Activated gamma-delta T cell treated with Interleukin-2 at 50 U/mL for 16 hours (primary cell): ENCODE measurements at regions not wholly inside any gene's neighbourhood (a gene's known extent, or its start where the extent isn't known, plus 50 kb on each side); places are given as distances from the start of the nearest gene placed in this dataset.

Experiments used
- DNase-seq: peaks from one replicate; pipeline ENCODE4 v3.0.0-alpha.2; 2020

DNA sequence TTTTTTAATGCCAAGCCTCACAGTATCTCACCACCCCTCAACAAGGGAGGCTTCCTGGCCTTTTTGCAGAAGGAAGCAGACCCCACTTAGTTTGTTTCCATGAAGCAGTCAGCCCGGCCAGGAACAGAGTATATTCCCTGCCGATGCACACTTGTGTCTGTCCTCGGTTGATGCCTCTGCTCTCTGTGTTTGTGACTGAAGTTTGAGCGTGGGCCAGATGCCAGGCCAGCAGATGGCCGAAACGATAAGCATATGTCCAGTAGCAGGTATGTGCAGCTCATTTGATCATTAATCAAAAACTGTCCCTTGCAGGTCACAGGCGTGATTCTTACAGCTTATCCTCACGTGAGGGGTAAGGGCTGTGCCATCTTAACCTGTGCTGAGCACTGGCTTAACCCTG, 144.0 kb downstream of the IRS2 start:
- no peak for DNase-seq

DNA sequence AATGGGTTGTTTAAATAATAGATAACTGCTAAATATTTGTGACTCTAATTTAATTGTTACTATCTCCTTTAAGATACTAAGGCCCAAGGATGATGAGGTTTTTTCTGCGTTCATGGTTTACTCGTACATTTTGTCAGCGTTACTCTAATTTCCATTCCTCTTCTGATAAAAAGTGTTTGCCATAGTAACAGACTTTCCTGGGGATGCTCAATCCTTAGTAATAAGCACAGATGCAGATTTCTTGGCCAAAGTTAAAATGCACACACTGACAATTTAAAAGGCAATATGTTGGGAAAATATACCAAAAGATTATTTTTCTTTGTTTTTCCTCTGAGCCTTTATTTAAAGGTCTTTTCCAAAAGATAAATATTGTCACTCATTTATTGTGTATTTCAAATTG, 149.6 kb downstream of the IRS2 start:
- no peak for DNase-seq

DNA sequence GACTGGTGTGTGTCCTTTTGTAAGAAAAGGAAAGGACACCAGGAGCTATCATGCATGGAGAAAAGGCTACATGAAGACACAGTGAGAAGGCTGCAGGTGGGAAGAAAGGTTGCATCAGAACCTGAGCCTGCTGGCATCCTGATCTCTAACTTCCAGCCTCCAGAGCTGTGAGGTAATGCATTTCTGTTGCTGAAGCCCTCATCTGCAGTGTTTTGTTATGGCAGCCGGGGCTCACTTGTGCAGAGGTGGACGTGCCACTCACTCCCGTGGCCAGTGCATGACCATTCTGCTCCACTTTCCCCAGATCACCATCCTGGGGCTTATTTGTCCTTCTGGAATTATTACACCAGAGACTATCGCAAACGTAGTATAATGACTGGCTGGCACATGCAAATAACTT, 155.3 kb downstream of the IRS2 start:
- no peak for DNase-seq

DNA sequence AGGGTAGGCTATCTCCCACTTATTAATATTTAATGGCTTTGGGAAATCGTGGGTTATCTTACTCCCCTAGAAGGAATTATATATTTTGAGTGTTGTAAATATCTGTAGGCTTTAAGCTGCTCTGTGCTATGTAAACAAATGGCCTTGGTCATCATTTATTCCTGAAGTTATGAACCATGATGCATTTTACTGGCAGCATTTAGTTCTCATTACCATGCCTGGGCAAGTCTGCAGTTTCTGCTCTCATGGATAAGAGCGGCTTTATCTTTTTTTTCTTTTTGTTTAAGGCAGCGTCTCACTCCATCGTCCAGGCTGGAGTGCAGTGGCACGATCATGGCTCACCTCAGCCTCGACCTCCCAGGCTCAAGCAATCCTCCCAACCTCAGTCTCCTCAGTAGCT, 156.1 kb downstream of the IRS2 start:
- no peak for DNase-seq

DNA sequence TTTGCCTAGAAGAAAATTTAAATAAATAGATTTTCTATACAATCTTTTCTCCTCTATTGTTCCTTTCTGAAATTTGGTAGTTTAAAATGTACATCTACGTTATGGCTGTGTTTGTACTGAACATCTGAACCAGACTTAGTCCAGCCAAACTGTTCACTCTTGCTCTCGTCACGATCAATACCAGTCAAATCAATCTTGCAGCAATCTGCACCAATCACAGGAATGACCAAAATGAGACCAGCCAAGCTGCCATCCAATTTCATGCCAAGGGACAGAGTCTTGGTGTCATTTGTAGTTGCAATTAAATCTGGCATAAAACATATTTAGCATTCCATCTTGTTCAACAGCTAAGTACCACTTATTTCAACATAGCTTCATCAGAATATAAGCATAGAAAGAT, 156.6 kb downstream of the IRS2 start:
- no peak for DNase-seq

DNA sequence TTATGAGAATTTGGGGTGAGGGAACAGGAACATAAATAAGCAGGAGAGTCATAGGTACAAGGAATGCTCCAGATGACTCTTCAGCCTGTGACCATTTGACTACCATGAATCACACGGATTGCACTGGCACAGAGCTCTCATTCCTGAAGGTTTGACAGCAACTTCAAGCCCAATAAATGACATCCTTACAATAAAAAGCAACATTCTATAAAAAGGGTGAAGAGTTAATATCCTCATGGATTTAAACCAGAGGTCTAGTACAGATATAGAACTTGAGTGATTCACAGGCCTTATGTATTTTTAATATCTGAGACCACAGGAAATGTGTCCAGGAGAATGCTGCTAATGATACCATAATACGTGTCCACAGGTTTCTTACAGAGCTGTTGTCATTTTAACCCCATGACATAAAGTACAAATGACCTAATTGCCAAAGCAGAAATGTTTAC, 158.1 kb downstream of the IRS2 start:
- no peak for DNase-seq

DNA sequence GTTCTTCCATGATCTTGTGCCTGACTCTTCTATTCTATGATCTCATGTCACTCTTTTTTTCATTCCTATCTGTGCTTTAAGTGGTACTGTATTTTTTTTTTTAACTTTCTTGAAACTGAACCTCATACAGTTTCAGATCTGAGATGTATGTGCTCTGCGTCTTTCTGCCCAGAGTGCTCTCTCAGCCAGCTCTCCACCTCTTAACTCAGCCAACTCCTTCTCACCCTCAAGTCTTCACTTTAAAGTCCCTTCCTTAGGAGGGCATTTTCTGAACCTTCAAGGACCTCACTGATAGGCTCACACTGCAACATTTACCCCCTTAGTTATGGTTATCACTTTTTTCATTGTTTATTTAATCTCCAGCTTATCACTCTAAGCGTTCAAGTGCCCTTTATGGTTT, 158.7 kb downstream of the IRS2 start:
- DNase-seq: no peak

DNA sequence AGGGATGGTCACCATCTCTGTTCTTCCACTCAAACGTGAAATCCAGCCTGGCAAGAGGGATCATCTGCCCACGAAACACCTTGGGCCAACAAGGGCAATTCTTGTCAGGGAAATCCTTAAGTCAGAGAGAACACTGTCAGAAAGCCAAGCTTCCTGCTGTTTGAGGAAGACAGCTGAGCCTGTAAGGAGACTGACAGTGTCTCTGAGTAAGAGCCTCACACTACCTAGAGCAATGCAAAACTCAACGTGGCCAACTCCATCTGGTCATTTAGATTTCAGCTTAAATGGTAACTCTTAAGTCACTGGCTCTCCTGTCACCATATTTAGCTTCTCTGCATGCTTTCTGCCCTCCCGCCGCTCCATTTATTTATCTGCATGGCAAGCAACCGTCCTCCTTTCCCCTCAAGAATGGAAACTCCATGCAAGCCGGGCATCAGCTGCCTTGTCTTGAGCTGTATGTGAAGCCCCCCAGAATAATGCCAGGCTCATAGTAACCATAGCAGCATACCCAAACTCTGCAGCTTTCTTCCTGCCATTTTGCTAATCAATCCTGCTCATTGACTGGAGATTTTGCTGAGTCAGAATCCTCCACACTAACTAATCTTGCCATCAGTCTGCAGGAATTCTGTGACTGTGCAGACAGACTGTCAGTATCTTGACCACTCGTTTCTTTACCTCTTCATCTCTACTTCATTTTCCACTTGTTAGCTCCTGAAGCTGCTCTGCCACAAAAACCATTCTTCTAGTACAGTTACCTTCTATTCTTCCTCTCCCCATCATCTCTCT, 159.8 kb downstream of the IRS2 start:
- DNase-seq: no peak

DNA sequence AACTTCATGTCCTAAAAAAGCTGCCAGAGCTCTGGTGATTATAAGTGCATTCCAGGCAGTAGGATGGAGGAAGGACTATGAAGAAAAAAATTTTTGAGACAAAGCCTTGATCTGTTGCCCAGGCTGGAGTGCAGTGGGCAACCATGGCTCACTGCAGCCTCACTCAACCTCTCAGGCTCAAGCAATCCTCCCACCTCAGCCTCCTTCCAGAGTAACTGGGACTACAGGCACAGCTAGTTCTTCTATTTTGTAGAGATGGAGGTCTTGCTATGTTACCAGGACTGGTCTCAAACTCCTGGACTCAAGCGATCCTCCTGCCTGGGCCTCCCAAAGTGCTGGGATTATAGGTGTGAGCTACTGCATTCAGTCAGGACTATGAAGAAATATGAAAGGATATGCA, 161.2 kb downstream of the IRS2 start:
- no peak for DNase-seq

DNA sequence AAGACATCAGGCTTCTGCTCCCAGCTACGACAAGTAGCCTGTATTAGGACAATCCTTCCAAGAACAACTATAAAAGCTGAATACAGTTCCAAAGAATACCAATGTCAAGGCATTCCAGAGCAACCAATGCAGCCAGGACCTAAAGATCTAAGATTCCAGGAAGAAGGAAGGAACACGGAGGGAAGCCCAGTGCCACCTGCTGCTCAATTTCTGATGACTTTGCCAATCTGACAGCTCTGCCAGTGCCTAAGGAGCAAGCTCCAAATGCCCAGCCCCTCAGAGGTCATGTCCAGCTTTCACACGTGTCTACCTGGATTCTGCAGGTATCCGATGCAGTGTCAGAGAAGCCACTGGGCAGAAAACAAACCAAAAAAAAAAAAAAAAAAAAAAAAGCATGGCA, 164.4 kb downstream of the IRS2 start:
- DNase-seq: no peak

DNA sequence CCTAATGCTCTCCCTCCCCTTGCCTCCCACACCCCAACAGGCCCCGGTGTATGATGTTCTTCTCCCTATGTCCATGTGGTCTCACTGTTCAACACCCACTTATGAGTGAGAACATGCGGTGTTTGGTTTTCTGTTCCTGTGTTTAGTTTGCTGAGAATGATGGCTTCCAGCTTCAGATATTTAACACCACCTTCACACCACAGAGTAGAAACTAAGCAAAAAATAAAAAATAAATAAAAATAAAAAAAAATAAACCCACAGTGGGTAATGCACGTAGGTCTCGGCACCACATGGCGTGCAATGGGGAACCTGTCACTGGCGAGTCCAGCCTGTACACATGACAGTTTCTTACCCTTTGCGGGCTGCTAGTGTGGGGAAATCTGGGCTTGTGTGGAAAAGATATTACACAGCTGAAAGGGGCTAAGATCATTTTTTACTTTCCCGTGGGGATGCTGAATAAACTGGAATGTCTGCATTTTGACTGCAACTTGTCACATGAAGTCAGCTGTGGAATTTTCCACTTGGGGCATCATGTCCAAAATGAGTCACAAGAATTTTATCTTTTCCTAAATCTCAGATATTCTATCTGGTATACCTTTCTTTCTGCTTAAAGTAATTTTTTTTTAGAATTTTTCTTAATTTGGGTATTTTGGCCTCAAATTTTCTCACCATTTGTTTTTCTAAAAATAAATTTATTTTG, 170.5 kb downstream of the IRS2 start:
- no peak for DNase-seq

DNA sequence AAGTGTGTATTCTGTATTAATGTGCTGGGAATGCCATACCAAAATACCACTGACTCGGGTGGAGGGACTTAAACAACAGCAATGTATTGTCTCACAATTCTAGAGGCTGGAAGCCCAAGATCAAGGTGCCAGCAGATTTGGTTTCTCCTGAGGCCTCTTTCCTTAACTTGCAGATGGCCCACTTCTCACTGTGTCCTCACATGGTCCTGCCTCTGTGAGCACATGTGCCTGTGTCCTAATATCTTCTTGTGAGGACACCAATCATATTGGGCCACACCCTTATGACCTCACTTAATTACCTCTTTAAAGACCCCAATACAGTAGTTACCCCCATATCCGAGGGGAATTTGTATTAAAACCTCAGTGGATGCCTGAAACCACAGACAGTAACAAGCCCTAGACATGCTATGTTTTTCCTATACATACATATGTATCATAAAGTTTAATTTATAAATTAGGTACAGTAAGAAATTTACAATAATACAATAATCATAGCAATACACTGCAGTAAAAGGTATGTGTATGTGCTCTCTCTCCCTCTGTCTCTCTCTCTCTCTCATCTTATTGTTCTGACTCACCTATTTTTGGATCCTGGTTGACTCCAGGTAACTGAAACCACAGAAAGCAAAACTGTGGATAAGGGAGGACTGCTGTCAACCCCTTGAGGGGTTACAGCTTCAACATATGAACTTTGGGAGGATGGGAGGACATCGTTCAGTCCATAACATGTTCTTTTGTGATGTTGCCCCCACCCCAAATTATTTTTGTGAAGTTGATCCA, 174.3 kb downstream of the IRS2 start:
- no peak for DNase-seq

DNA sequence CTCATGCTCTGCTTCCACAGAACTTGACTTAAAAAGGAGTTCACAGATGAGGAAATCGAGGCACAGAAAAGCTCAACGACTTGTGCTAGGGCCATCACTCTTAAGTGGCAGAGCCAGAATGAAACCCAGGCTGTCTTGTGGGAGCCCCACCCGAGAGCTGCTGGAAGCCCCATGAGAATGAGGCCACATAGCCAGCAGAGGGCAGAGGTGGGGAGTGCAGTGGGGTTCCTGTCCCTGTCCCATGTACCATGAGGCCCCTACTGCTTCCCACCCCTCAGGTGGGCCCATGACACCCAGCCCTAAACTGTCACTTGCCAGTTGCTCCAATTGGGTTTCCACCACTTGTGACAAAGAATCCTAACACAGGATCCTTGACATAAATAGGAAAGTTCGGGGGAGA, 175.9 kb downstream of the IRS2 start:
- DNase-seq: peak; percentile 31

DNA sequence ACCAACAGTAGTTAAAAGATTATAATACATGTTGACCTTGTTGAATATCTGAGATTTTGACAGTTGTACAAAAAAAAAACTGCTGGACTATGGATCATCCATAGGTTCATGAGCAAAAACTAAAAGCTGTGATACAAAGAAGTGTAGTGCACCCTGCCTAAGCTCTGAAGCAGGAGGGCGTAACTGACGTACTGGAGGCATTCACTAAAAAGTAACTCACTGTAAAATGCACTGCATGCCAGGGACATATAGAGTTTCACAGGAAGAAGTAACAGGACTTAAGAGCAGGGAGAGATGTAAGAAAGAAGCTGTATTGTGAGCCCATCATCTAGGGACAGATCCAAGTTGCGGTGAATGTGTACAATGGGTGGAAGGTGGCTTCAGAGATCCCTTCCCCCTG, 177.9 kb downstream of the IRS2 start:
- no peak for DNase-seq

DNA sequence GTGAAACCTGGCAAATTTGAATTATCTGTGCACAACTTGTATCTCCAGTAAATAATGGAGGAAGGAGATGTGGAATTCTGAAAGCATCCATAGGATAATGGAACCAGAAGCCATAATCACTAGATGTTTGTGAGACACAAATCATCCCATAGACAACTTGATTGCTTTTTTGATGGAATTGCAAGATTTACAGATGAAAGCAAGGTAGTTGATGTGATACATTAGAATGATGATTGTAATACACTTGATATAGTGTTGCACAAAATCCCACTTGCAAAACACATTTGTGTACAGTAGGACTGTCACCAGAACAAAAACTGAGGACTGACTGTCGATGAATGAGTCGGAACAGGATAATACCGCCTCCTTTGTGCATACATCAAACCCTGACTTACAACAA, 178.3 kb downstream of the IRS2 start:
- DNase-seq: no peak

DNA sequence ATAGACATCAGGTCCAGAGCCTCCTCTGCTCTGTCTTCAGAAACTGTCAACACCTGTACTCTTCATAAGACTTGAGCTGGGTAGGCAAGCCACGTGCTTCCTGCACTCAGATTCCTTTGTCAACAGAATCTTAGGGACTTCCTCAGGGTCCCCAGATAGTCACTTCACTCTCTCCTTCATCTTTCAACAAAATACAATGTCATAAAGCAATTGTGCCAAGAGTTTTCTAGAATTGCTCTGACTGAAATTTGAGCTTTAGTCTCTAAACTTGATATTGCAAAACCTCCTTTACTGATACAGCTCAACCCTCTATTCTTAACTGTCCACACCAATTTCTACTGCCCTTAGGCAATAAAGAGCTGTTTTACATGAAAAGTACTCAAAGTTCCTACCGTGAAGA, 179.9 kb downstream of the IRS2 start:
- DNase-seq: no peak

DNA sequence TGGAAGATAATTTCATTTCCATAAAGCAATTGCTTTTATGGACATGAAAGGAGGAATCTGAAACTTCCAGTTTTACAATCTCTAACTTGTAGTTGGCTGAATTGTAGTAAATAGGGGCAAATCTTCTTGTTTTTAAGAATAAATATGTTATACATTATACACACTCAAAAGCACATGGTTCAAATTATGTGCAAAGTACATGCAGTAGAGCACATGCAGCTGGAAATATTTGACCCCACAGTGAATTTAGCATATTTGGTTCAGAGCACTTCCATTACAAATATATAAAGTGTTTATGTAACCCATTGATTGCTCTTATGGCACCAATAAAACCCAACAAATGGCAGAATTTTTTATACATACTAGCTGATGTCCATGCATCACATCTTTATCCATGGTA, 180.5 kb downstream of the IRS2 start:
- DNase-seq: no peak

DNA sequence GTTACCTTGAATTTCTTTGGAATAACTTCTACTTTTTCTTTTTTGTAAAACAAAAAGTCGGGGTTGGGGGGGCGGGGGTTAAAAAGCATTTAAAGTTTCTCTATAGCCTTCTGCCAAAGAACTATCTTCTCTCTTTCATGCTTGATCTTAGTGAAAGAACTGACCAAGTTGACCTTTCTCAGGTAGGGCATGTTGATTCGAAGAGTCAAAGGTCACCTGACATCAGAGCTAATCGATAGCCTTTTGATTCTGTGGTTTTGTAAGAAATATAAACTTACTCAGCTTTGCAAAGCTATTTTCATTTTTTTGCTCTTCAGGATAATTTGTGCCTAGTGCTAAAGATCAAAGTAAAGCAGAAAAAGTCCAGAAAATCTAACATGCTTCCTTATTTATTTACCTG, 181.5 kb downstream of the IRS2 start:
- no peak for DNase-seq

DNA sequence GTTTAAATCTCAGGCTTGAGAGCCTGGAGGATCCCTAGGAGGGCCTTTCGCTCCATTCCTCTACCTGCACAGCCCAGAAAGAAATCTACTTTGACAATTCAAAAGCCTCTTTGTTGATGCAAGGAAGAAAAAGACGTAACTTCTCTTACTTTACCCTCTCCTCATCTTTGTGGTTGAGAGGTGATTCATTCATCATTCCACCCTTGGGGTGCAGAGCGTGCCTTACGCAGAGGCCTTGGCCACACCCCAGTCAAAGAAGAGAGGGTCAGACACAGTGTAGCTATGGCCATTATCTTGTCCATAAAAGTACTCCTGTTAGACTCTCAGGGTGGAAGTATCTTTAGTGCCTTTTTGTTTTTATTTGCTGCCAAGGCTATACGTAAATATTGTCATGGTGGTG, 184.0 kb downstream of the IRS2 start:
- no peak for DNase-seq

DNA sequence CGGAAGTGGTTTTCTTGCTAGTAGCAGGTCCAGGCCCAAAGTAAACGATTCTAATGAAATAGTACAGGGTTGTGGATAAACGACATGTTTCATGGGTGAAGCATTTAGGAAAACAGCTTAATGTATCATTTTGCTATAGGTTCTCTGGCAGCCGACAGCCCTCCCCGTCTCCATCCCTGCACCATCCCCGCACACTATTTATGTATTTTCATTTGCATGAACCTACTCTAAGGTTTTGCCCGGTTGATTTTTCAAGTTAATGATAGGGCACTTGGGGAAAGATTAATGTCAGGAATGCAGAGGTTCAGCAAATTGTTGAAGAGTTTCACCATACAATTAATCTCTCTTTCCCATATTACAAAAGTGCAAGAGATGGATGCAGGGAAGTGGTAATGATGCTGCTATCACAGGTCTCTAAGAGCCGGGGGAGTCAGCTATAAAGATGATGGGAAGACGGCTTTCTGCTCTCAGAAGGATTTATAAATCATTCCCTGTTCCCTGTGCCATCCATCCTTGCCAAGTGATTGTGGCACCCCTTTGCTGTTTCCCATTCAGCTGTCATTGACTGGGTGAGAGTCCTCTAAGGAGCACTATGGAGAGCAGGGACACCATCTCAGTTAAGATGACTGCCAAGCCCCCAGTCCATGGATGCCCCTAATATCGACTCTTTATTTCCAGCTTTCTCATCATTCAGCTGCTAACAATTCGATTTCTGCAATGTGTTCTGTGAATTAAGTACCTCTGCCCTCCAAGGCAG, 186.3 kb downstream of the IRS2 start:
- DNase-seq: no peak

DNA sequence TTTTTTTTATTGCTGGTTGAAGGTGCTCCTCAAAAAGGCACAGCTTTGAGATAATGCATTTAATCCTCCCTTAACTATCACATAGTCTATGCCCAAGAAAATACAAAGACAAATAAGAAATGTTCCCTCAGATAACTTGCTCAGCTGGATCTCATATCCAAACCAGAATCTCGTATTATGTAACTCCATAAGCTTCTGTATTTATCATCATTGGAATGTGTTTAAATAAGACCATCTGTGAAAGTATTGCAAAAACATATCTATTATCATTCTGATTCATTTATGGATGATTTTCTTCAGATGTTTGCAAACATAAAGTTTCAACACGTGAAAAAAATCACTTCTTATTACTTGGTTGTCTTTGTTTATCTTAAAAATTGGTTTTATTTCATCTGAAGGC, 190.9 kb downstream of the IRS2 start:
- DNase-seq: no peak

DNA sequence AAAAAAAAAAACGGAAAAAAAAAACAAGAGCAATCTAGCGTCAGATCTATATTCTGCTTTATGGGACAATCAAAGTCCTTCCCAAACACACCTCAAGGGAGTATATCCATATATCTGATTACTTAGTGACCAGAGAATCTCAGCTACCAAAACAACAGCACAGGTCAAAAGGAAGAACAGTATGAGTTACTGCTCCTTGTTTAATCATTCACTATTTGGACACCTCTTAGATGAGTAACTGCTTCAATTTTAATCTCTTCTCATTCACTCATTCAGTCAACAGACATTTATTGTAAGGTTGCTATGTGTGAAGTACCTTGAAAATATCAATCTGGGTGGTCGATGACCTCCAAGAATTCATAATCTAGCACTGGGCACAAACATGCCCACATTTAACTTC, 193.2 kb downstream of the IRS2 start:
- no peak for DNase-seq

DNA sequence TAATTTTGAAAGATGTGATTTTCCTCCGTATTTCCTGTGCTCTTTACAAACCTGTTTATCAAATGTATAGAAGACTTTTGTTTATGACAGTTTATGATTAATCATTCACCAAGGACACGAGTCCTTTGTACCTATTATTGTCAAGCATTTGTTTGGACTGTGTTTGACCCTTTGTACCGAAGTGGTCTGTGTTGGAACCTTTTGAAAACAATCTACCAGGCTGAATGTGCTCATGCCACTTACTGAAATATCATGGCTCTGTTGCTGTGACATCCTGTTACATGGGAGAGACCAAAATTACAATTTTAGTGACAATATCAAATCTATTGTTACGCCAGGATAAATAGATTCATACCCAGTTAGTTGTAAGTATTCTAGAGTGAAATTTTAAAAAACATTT, 193.6 kb downstream of the IRS2 start:
- no peak for DNase-seq
